Esophagus muscularis mucosa (tissue), 4 donors: ENCODE measurements at regions not wholly inside any gene's neighbourhood (a gene's known extent, or its start where the extent isn't known, plus 50 kb on each side); places are given as distances from the start of the nearest gene placed in this dataset.
A peak's percentile ranks its signal among the peaks of the same experiment; 100 is the strongest.

ENCODE experiments used
- DNase-seq: peaks from one replicate; pipeline ENCODE4 v3.0.0-alpha.2; 2017; ENCODE audit errors: extremely low spot score
- H3K27ac ChIP-seq, 4 donors: fragments of 200-600 bp; sonication (generic); replicated peaks in 1 of 4; 1 replicate in 3 of 4; 2 replicates in 1 of 4; pipeline ENCODE4 v1.5.1; 2016 to 2019; ENCODE audit warnings: mild to moderate bottlenecking in 1 of 4
- H3K27me3 ChIP-seq, 4 donors: fragments of 200-600 bp; sonication (generic); one replicate each; pipeline versions ENCODE4 v1.5.1 to v1.6.0; 2016 to 2019
- H3K36me3 ChIP-seq, 4 donors: fragments of 200-600 bp; sonication (generic); one replicate each; pipeline ENCODE4 v1.5.1; 2016 to 2019
- H3K4me1 ChIP-seq, 4 donors: fragments of 200-600 bp; sonication (generic); one replicate each; pipeline ENCODE4 v1.5.1; 2016 to 2019
- H3K4me3 ChIP-seq, 4 donors: fragments of 200-600 bp; sonication (generic); 1 replicate in 2 of 4; 2 replicates in 2 of 4; pipeline ENCODE4 v1.5.1; 2016 to 2019; ENCODE audit warnings: mild to moderate bottlenecking in 4 of 4, moderate library complexity in 1 of 4
- H3K9me3 ChIP-seq, 4 donors: fragments of 200-600 bp; sonication (generic); 1 replicate in 3 of 4; 2 replicates in 1 of 4; pipeline ENCODE4 v1.5.1; 2016 to 2019
- CTCF ChIP-seq, 3 experiments: fragments of 200-600 bp in 2 of 3; fragments of 450-650 bp in 1 of 3; sonication (generic) in 2 of 3; IDR thresholded peaks; one replicate each; pipeline ENCODE4 v1.5.1; 2017 to 2019; ENCODE audit warnings: antibody characterized with exemption in 3 of 3, mild to moderate bottlenecking in 2 of 3, moderate library complexity in 1 of 3
- EP300 ChIP-seq: sonication (generic); formaldehyde crosslinking; IDR thresholded peaks from one replicate; pipeline ENCODE4 v1.6.1; 2017; ENCODE audit warnings: antibody characterized with exemption
- POLR2A ChIP-seq: fragments of 450-650 bp; IDR thresholded peaks from one replicate; pipeline ENCODE4 v1.6.1; 2017; ENCODE audit warnings: antibody characterized with exemption, moderate library complexity, mild to moderate bottlenecking, low read depth
- POLR2AphosphoS5 ChIP-seq, 2 donors: sonication (generic); formaldehyde crosslinking; IDR thresholded peaks; one replicate each; pipeline ENCODE4 v1.6.1; 2017; ENCODE audit warnings: antibody characterized with exemption in 2 of 2
- WGBS: methylation state at CpG from one replicate; pipeline ENCODE4 v1.1.5; 2018; 5-methylcytosine and 5-hydroxymethylcytosine counted together
- intact Hi-C: fragments of 100-400 bp; cut with DNase I; formaldehyde crosslinking; loops from one replicate; pipeline ENCODE4 v1.15.1; 2023

GRCh38 chr3:16040991-16041390 is 133.5 kb upstream of the GALNT15 start:
- Histone ChIP-seq H3K36me3 (no peaks in the 10 kb centered on the region), H3K9me3 (peaks cover 0 to 7% (median 0%) of the 10 kb centered on the region in 4 donors), H3K27me3 (no peaks in the 10 kb centered on the region), H3K4me1 (no peaks in the 10 kb centered on the region), H3K27ac (no peak overlapping the region), H3K4me3 (no peak overlapping the region)
- TF ChIP-seq POLR2AphosphoS5 (IDR thresholded peaks at IDR 0.05) (no peak), CTCF (IDR thresholded peaks at IDR 0.05) (no peak), EP300 (no peak), POLR2A (no peak)
- DNase-seq = no peak
- 86% methylated on average over 2 of the region's 2 CpGs for WGBS
- intact Hi-C loops = no loop called here

- intact Hi-C loops = loop anchor here (2.0 to 5.0 kb wide), 3 partner anchors 130 to 226 kb away; no protein-coding TSS in a partner anchor
- H3K9me3 ChIP-seq = no peaks in the 10 kb centered on the region
- H3K36me3 ChIP-seq = no peaks in the 10 kb centered on the region
- H3K27ac ChIP-seq = no peak overlapping the region
- 11% methylated on average over 5 of the region's 5 CpGs for WGBS
- peak overlapping the region in 1 of 4 donors; percentile 34 for H3K4me3 ChIP-seq
- TF ChIP-seq CTCF (IDR thresholded peaks at IDR 0.05) = peak; percentile 72 to 83 (median 81)
- TF ChIP-seq EP300 = no peak
- TF ChIP-seq POLR2AphosphoS5 (IDR thresholded peaks at IDR 0.05) = peak; percentile 19 to 45
- DNase-seq = no peak
- no peaks in the 10 kb centered on the region for H3K27me3 ChIP-seq
- H3K4me1 ChIP-seq = peaks cover 5 to 15% (median 7%) of the 10 kb centered on the region in 4 donors
Measured at GRCh38 chr3:16048435-16049318, 125.8 kb upstream of the GALNT15 start.

GRCh38 chr3:16050641-16051467 is 123.6 kb upstream of the GALNT15 start:
- intact Hi-C loops = no loop called here
- no peaks in the 10 kb centered on the region for H3K36me3 ChIP-seq
- DNase-seq = no peak
- H3K27ac ChIP-seq = peak overlapping the region; percentile 24 to 62 (median 46)
- TF ChIP-seq POLR2A (no peak), CTCF (IDR thresholded peaks at IDR 0.05) (no peak), POLR2AphosphoS5 (IDR thresholded peaks at IDR 0.05) (peak; percentile 49 to 71), EP300 (no peak)
- WGBS = 70% methylated on average over 15 of the region's 16 CpGs
- H3K4me1 ChIP-seq = peaks cover 12 to 28% (median 19%) of the 10 kb centered on the region in 4 donors
- H3K4me3 ChIP-seq = peak overlapping the region in 2 of 4 donors; percentile 6 to 19
- H3K9me3 ChIP-seq = no peaks in the 10 kb centered on the region
- H3K27me3 ChIP-seq = no peaks in the 10 kb centered on the region

- no peak overlapping the region for H3K4me3 ChIP-seq
- 81% methylated on average over 4 of the region's 4 CpGs for WGBS
- intact Hi-C loops = no loop called here
- no peaks in the 10 kb centered on the region for H3K27me3 ChIP-seq
- H3K36me3 ChIP-seq = no peaks in the 10 kb centered on the region
- no peak for TF ChIP-seq POLR2AphosphoS5 (IDR thresholded peaks at IDR 0.05)
- no peak for TF ChIP-seq CTCF (IDR thresholded peaks at IDR 0.05)
- DNase-seq = no peak
- H3K4me1 ChIP-seq = peaks cover 14 to 36% (median 24%) of the 10 kb centered on the region in 4 donors
- H3K9me3 ChIP-seq = no peaks in the 10 kb centered on the region
- peak overlapping the region; percentile 24 to 62 (median 44) for H3K27ac ChIP-seq
Measured at GRCh38 chr3:16051691-16052090, 122.8 kb upstream of the GALNT15 start.
